GM21576 (cell line): ENCODE measurements at regions not wholly inside any gene's neighbourhood (a gene's known extent, or its start where the extent isn't known, plus 50 kb on each side); places are given as distances from the start of the nearest gene placed in this dataset.
"Not testable (repeated sequence)": the region's sequence is repeated elsewhere in the genome, so short reads cannot be mapped to it uniquely, and the experiment has no call there.

ENCODE experiments used
- ATAC-seq: cut with Tn5 transposase; IDR thresholded peaks from one replicate; pipeline ENCODE4 v1.9.1; 2021; ENCODE audit warnings: mild to moderate bottlenecking, moderate library complexity; ENCODE audit not compliant: unreplicated experiment

GRCh38 chr10:2584385-2584784, 483.0 kb upstream of the PFKP start:
- no peak for ATAC-seq

DNA sequence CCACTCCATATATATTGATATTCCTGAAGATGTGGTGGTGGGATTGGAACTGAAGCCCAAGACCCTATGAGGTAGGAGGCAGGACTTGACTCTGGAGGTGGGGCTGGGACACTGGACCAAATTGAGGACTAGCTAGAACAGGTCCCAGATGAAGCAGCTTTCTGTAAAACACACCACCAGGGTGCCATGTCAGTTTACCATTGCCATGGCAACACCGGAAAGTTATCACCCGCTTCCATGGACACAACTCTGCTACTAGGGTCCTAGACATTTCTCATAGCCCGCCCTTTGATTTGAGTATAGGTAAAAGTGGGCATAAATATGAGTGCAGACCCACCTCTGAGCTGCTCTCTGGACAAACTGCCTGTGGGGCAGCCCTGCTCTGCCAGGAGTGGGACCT, 490.5 kb upstream of the PFKP start:
- no peak for ATAC-seq

- no peak for ATAC-seq
Measured at GRCh38 chr10:2575460-2575859, 491.9 kb upstream of the PFKP start.

- ATAC-seq = no peak
Measured at GRCh38 chr10:2572611-2573010, 494.7 kb upstream of the PFKP start.

GRCh38 chr10:2556883-2557282, 510.5 kb upstream of the PFKP start:
- ATAC-seq = no peak

DNA sequence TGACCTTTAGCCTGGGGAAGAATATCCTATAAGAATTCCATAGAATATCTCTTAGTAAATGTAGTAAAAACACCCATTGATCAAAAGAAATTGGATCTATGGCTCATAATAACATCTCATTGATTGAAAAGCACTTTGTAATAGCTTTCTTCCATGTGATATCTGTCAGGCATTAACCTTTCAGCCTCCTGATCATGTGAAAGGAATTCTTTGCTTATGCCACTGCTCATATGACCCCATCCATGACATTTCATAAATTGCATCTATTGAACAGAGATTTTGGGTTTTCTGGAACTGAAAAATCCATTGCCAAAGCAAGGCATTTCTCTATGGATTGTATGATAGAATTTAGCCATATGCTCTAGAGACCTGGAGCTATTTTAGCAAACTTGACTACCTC, 519.3 kb upstream of the PFKP start:
- ATAC-seq = no peak

GRCh38 chr10:2547606-2548005, 519.7 kb upstream of the PFKP start:
- no peak for ATAC-seq

GRCh38 chr10:2546894-2547293, 520.5 kb upstream of the PFKP start:
- ATAC-seq = not testable (repeated sequence)

GRCh38 chr10:2543974-2544373, 523.4 kb upstream of the PFKP start:
- ATAC-seq = no peak

GRCh38 chr10:2543142-2543886, 524.0 kb upstream of the PFKP start:
- no peak for ATAC-seq

- ATAC-seq = no peak
Measured at GRCh38 chr10:2541176-2541575, 526.2 kb upstream of the PFKP start.

DNA sequence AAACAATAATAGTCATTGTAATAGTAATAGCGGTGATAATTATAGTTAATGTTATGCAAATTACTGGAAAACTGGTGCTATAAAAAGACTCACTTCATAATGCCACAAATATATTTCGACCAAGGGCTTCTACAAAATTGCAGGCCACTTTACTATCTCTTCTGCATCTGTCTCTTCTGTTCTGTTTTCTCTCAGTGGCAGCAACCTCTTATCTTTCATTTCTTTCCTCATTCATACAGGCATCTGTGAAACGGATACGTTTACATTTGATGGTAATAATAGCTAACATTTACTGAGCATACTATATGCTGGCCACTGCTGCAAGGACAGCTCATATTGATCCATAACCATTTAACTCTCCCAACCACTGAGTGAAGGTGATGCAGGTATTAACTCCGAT, 537.4 kb upstream of the PFKP start:
- no peak for ATAC-seq

DNA sequence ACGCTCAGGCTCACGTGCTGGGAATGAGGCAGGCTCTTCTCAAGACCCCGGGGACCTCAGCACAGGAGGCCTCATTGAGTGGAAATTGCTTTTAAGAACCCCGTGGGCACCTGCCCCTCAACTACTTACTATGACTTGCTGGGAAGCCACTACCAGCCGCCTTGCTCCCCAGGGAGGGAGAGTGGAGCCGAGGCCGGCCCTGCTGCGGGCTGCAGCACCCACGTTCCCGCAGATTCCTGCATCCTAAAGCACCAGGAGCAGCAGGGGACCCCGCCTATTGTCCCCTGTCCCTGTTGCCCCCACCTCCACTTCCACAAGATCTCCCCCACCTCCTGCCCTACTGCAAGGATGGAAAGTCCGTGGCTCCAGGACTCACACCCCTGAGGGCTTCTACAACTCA, 541.6 kb upstream of the PFKP start:
- no peak for ATAC-seq

DNA sequence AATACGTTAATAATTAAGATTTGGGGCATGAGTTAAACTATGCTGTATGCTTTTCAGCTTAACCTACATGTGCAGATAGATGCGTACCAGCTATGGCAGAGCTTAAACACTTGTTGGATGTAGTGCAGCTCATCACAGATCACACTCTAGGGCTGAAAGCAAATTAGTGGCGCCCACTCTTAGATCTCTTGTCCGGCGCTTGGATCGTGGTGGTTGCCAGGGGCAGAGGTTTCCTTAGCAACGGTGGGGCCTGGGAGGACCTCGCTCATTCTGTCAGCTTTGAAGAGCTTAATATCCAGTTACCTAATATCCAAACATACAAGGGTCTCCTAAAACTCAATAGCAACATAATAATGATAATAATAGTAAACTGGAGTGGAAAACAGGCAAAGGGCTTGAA, 548.2 kb upstream of the PFKP start:
- no peak for ATAC-seq

- no peak for ATAC-seq
Measured at GRCh38 chr10:2509081-2509531, 558.2 kb upstream of the PFKP start.

DNA sequence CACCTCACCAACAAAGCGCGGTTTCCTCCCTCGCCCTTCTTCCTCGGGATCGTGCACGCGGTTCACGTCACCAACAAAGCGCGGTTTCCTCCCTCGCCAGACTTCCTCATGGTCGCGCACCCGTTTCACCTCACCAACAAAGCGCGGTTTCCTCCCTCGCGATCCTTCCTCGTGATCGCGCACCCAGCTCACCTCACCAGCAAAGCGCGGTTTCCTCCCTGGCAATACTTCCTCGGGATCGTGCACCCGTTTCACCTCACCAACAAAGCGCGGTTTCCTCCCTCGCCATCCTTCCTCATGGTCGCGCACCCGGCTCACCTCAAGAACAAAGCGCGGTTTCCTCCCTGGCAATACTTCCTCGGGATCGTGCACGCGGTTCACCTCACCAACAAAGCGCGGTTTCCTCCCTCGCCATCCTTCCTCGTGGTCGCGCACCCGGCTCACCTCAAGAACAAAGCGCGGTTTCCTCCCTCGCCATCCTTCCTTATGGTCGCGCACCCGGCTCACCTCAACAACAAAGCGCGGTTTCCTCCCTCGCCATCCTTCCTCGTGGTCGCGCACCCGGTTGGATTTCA, 565.9 kb upstream of the PFKP start:
- ATAC-seq = not testable (repeated sequence)

- ATAC-seq = no peak
Measured at GRCh38 chr10:2494399-2494798, 572.9 kb upstream of the PFKP start.

- ATAC-seq = no peak
Measured at GRCh38 chr10:2488446-2489005, 578.8 kb upstream of the PFKP start.

DNA sequence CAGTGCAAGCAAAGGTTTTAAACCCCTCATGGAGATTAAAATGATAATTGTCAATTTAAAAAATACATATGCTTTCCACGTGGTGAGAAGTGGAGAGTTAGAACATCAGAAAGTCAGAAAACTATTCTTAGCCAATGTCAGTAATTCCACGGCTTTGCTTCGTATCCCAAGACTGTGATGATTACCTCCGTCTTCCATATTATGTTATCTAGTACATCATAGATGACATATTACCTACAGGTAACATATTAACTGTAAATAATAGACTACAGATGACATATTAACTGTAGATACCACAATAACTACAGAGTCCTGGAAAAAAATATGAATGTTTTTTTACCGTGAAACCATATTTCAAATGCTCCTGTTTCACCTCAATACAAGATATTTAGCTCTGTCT, 579.4 kb upstream of the PFKP start:
- ATAC-seq = no peak

DNA sequence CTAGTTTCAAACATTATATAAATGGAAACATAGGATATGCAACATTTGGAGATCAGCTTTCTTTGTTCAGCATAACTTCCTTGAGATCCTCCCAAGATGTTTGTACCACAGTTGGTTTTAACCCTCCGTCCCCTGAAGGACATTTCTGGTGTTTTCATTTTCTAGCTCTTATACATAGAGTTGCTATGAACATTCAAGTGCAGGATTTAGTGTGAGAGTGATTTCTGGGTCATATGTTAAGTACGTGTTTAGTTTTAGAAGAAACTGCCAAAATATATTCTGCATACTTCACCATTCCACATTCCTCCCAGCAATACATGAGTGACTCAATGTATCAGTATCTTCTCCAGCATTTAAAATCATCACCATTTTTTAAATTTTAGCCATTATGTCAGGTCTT, 588.7 kb upstream of the PFKP start:
- ATAC-seq = no peak

- ATAC-seq = no peak
Measured at GRCh38 chr10:2476812-2477553, 590.4 kb upstream of the PFKP start.
